GM18499 (cell line): ENCODE measurements at regions not wholly inside any gene's neighbourhood (a gene's known extent, or its start where the extent isn't known, plus 50 kb on each side); places are given as distances from the start of the nearest gene placed in this dataset.

Experiments
- ATAC-seq: cut with Tn5 transposase; IDR thresholded peaks from one replicate; pipeline ENCODE4 v1.9.1; 2021; ENCODE audit warnings: moderate number of reproducible peaks; ENCODE audit not compliant: insufficient read depth, unreplicated experiment

GRCh38 chr6:20023549-20024315, 186.6 kb downstream of the ID4 start:
- ATAC-seq, result peak; percentile 90

DNA sequence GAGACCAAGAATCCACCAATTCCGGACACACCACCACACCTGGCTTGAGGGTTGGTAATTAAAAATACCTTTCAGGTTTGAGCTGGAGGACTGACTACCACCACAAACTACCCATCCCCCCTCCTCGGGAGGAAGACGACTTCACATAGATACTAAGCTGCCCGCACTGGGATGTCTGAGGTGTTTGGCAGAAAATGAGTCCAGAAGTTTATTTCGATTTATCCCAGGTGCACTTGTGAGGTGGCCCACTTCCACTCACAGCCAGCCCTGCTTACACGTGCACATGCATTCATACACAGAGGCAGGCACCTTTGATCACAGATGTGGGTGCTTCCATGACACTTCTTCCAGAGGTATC, 187.1 kb downstream of the ID4 start:
- no peak for ATAC-seq

- ATAC-seq, result no peak
Measured at GRCh38 chr6:20024978-20025377, 187.3 kb downstream of the MBOAT1 start.

DNA sequence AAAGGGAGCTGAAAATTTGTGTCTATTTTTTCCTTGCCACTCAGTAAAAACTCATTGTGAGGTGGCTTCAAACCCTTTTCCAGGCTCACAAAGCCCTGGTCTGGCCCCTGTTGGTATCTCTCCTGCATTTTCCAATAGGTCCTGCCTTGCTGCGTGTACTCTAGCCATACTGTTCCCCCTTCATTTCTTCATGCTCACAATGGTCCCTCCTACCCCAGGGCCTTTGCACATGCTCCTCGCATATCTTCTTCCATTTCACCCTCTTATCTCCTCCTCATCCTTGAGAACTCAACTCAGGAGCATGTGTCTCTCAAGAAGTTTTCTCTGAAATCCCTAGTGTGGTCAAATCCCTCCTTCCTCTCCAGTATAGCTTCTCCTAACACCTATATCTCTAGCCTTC, 186.6 kb downstream of the MBOAT1 start:
- ATAC-seq, result no peak

DNA sequence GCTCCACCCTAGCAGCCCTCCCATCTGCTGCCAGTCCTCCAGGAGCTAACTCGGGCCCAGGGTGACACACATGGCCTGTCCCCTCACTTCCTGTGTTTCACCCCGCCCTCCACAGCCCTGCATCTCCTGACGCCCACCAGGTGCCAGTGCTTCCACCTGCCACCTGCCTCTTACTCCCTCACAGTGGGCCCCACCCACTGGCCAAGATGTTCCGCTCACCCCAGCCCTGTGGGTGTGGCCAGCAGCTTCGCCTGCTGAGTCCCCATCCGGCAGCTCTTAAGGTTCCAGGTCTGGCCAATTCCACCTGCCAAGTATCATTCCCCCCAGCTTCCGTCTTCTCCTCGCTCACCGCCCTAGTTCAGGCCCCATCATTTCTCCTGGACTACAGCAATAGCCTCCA, 184.1 kb downstream of the MBOAT1 start:
- ATAC-seq, result no peak

DNA sequence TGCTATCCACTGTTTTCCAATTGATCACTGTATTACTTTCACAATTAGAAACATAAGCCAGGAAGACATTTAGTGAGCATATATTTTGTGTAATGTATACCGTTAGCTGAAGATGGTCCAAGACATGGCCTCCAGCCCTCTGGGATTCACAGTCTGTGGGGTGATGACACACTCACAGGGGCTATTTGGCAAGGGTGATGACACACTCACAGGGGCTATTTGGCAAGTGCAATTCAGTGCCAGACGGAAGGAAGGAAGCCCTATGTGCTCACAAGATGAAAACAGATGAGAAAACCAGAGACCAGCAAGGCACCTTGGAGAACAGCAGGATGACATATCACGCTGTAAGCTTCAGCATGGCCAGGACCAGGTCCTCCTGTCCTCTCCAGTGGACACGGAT, 183.7 kb downstream of the MBOAT1 start:
- ATAC-seq, result no peak

GRCh38 chr6:20029979-20030378, 182.3 kb downstream of the MBOAT1 start:
- ATAC-seq, result no peak

DNA sequence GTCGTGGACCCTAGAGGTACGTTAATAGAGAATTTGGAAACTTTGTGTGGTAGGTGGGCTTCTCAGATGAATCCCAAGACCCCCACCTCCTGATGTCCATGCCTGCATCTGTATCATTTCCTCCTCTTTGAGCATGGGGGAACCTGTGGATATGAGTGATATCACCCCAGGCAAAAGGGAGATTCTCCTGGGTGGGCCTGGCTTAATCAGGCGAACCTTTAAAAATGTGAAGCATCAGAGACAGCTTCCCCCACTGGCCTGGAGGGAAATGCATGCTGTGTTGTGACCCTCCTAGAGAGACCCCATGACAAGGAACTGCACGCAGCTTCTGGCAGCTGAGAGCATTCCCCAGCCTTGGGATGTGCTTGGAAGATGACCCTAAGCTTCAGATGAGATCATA, 180.9 kb downstream of the MBOAT1 start:
- ATAC-seq, result no peak

DNA sequence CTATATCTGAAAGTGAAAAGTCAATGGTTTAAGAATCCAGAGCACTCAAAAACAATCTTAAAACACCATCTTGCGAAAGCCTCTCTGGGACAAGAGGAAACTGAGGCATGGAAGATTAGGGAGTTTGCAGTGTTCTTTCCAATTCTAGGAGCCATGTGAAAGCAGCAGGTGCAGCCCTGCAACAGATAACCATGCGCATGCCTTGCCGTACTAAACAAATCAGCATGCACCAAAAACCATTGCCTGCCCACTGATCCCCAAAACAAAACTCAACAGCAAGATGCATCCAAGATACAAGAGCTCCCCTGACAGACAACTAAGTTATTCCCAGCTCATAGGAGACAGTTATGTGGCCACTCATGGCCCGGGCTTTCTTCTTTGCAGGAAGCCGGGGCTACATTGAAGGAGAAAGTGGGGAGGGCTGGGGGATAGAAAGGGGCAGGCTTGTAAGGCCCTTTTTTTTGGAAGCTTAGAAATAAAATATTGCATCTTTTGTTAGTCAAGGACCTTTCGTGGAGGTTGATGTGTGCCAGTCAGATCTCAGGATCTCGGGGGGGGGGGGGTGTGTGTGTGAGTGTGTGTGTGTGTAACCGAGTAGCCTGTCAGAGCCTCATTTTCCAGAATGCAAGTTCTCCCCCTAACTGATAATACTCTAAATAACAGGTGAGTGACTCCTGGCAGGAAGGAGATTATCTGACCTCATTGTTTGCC, 178.4 kb downstream of the MBOAT1 start:
- ATAC-seq, result no peak

GRCh38 chr6:20034408-20034769, 177.9 kb downstream of the MBOAT1 start:
- no peak for ATAC-seq

DNA sequence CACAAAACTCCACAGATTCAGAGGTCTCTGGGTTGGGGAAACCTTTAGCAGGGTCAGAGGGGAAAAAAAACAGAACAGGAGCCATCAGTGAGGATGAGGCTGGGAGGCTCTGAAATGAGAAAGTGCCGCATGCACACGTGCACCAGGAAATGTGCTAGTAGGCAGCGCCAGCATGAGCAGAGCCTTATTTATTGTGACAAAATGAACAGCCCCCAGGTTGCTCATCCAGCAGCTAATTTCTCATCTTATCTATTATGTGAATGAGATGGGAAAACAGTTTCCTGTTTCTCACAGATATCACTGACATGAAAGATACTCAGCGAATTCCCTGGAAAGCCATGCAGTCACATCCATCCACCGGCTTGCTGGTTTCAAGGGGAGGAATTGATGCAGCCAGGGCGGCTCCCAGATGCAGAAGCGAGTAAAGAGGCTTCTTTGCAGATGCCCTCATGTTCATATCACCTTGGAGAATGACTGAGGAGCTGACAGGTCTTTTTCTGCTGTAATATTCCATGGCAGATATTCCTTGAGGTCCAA, 176.1 kb downstream of the MBOAT1 start:
- ATAC-seq, result no peak

GRCh38 chr6:20038410-20039204, 173.7 kb downstream of the MBOAT1 start:
- no peak for ATAC-seq

DNA sequence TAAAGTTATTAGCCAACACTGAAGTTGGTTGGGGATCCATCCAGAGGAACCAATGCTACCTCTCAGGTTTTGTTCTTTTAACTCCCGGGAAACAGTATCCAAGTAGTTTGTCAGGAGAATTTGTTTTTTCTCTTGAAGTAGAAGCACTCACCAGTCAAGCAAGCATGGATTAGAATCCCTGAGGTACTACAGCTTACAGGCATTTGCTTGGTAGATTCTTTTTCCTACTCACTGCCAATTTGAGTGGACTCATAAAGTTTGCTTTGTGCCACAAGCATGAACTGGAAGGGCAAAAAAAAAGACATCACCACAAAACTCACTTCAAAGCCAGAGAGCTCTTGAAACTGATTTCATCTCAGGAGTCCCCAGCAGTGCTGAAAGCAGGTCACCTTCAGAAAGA, 167.4 kb downstream of the MBOAT1 start:
- ATAC-seq, result no peak
